ENCODE measurements at regions not wholly inside any gene's neighbourhood (a gene's known extent, or its start where the extent isn't known, plus 50 kb on each side); places are given as distances from the start of the nearest gene placed in this dataset.

DNA sequence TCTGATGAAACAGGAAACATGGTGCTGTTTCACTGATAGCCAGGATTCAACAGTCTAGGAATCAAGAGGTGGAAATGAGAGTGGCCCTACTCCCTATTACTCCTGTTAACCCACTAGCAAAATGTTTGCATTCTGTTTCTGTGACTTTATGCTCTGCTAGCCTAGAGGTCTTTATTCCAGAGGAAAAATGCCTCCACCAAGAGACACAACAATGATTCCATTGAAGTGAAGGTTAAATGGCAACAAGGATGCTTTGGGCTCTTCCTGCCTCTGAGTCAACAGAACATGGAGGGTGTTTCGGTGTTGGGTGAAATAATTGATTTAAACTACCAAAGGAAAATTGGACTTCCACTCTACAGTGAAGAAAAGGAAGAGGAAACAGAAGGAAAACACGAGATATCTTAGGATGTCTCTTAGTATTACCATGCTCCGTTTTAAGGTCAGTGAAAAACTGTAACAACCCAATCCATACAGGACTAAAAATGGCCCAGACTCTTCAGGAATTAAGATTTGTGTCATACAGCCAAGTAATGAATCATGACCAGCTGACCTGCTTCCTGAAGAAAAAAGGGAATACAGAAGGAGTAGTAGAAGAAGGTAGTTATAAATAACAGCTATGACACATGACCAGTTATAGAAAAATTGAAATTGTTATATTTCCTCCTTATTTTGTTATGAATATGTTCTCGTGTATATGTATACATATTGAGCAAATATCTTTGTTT lies 1237.8 kb downstream of the NCAM2 start:
- TF ChIP-seq, protein P1, sequence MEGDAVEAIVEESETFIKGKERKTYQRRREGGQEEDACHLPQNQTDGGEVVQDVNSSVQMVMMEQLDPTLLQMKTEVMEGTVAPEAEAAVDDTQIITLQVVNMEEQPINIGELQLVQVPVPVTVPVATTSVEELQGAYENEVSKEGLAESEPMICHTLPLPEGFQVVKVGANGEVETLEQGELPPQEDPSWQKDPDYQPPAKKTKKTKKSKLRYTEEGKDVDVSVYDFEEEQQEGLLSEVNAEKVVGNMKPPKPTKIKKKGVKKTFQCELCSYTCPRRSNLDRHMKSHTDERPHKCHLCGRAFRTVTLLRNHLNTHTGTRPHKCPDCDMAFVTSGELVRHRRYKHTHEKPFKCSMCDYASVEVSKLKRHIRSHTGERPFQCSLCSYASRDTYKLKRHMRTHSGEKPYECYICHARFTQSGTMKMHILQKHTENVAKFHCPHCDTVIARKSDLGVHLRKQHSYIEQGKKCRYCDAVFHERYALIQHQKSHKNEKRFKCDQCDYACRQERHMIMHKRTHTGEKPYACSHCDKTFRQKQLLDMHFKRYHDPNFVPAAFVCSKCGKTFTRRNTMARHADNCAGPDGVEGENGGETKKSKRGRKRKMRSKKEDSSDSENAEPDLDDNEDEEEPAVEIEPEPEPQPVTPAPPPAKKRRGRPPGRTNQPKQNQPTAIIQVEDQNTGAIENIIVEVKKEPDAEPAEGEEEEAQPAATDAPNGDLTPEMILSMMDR (IDR thresholded peaks at IDR 0.05; ENCODE audit: borderline replicate concordance), result no peak
- Histone ChIP-seq H3K4me3 (no peak overlapping the region), H3K27me3 (ENCODE audit: low read depth) (no peaks in the 10 kb centered on the region), H3K36me3 (no peaks in the 10 kb centered on the region), H3K27ac (replicated peaks) (no peak overlapping the region), H3K4me1 (no peaks in the 10 kb centered on the region), H3K9me3 (replicated peaks) (no peaks in the 10 kb centered on the region)
- DNase-seq, result no peak
- intact Hi-C loops (cut with micrococcal nuclease), result no loop called here

DNA sequence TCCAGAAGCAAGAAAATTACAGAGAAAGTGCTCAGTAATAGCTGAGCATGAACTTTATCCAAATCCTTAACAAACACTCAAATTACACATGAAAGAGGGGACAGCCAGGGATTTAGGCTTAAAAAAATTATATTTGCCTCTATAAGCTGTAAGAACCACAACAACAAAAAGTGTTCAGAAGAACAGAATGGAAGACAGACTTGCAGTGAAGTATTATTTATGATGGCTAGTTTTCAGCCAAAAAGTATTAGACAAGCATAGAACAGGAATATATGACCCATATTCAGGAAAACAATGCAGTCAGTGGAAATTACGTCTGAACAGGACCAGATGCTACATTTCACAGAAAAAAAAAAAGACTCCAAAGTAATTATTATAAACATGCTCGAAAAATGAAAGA lies 1246.3 kb downstream of the NCAM2 start:
- intact Hi-C loops (cut with micrococcal nuclease), result no loop called here
- TF ChIP-seq, protein P1 (IDR thresholded peaks at IDR 0.05; ENCODE audit: borderline replicate concordance), result no peak
- no peaks in the 10 kb centered on the region for H3K4me1 ChIP-seq
- no peaks in the 10 kb centered on the region for H3K27me3 ChIP-seq (ENCODE audit: low read depth)
- no peak overlapping the region for H3K27ac ChIP-seq (replicated peaks)
- H3K4me3 ChIP-seq, result no peak overlapping the region
- H3K36me3 ChIP-seq, result no peaks in the 10 kb centered on the region
- H3K9me3 ChIP-seq (replicated peaks), result no peaks in the 10 kb centered on the region
- DNase-seq, result no peak

DNA sequence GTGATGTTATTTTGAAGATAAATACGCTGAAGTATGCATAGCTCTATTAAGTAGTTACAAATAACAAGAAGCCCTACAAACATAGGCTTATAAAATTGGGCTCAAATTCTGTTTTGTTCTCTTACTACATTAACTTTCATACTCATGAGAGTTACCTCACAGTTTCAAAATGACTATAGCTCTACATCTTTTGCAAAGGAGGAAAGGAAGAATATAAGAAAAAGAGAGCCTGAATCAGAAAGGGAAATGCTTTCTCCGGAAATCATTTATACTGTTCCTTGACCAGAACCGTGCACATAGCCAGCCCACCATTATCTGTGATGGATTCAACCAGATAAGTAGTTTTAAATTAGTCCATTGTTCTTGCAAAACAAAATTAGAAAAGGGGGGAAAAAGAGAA lies 1252.1 kb downstream of the NCAM2 start:
- no peaks in the 10 kb centered on the region for H3K4me1 ChIP-seq
- H3K27me3 ChIP-seq (ENCODE audit: low read depth), result no peaks in the 10 kb centered on the region
- TF ChIP-seq, protein P1 (IDR thresholded peaks at IDR 0.05; ENCODE audit: borderline replicate concordance), result no peak
- DNase-seq, result no peak
- no peak overlapping the region for H3K4me3 ChIP-seq
- H3K9me3 ChIP-seq (replicated peaks), result no peaks in the 10 kb centered on the region
- no peaks in the 10 kb centered on the region for H3K36me3 ChIP-seq
- H3K27ac ChIP-seq (replicated peaks), result no peak overlapping the region
- intact Hi-C loops (cut with micrococcal nuclease), result no loop called here

DNA sequence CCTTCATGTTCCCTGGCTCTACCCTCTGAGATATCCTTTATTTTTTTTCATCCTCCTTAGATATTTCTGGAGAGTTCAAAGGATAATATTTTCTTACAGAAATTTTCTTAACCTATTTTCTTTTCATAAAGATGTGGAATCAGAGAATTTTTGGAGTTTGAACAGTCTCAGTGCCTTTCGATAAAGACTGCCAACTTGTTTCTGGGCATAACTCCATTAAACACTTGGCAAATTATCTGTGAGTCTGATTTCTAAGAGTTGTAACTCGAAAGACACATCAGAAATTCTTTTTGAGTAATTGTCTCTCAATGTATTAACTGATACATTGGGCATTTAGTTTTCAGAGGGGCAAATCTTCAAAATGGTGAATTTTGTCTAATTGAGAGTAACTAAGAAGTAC lies 1255.6 kb downstream of the NCAM2 start:
- H3K36me3 ChIP-seq, result no peaks in the 10 kb centered on the region
- DNase-seq, result no peak
- no peak overlapping the region for H3K27ac ChIP-seq (replicated peaks)
- H3K27me3 ChIP-seq (ENCODE audit: low read depth), result no peaks in the 10 kb centered on the region
- no peaks in the 10 kb centered on the region for H3K9me3 ChIP-seq (replicated peaks)
- intact Hi-C loops (cut with micrococcal nuclease), result no loop called here
- H3K4me1 ChIP-seq, result no peaks in the 10 kb centered on the region
- TF ChIP-seq, protein P1 (IDR thresholded peaks at IDR 0.05; ENCODE audit: borderline replicate concordance), result no peak
- H3K4me3 ChIP-seq, result no peak overlapping the region

DNA sequence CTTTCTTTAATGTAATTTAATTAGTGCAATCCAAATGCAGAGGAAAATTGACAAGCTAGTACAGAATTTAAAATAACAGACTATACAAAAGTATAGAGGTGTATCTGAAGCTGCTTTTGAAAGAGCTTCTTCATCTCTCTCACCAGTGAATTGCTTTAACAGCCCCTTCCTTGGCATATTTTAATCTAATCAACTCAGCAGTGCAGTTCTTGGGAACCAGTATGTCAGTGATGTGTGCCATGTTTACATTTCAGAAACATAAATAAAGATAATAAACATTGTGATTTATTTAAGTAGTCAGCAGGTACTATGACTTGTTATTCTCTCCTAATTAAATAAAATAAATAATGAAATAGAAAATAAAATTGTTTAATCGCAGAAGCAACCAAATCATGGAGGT lies 1260.6 kb downstream of the NCAM2 start:
- no peaks in the 10 kb centered on the region for H3K27me3 ChIP-seq (ENCODE audit: low read depth)
- no peak overlapping the region for H3K27ac ChIP-seq (replicated peaks)
- TF ChIP-seq, protein P1 (IDR thresholded peaks at IDR 0.05; ENCODE audit: borderline replicate concordance), result no peak
- DNase-seq, result no peak
- intact Hi-C loops (cut with micrococcal nuclease), result no loop called here
- peaks cover 10% of the 10 kb centered on the region for H3K9me3 ChIP-seq (replicated peaks)
- H3K36me3 ChIP-seq, result no peaks in the 10 kb centered on the region
- no peaks in the 10 kb centered on the region for H3K4me1 ChIP-seq
- H3K4me3 ChIP-seq, result no peak overlapping the region

All from left ventricle myocardium inferior (tissue), 1 donor.